KMS-11 (cell line): ENCODE measurements at regions not wholly inside any gene's neighbourhood (a gene's known extent, or its start where the extent isn't known, plus 50 kb on each side); places are given as distances from the start of the nearest gene placed in this dataset.

Experiments
- H2AFZ ChIP-seq: fragments of 200-600 bp; sonication (generic); 2 replicates; pipeline ENCODE4 v1.6.1; 2016; ENCODE audit warnings: antibody characterized with exemption, mixed run types, low read depth
- H3K27ac ChIP-seq: fragments of 200-600 bp; sonication (generic); 2 replicates; pipeline ENCODE4 v1.6.1; 2016; ENCODE audit warnings: mild to moderate bottlenecking, mixed run types
- H3K27me3 ChIP-seq: fragments of 200-600 bp; sonication (generic); 2 replicates; pipeline ENCODE4 v1.6.1; 2017; ENCODE audit warnings: mild to moderate bottlenecking, low read depth, mixed run types, moderate library complexity; ENCODE audit not compliant: insufficient read depth
- H3K36me3 ChIP-seq: fragments of 200-600 bp; sonication (generic); 2 replicates; pipeline ENCODE4 v1.6.1; 2017; ENCODE audit warnings: mild to moderate bottlenecking, mixed run types; ENCODE audit not compliant: insufficient read depth
- H3K4me1 ChIP-seq: fragments of 200-600 bp; sonication (generic); 2 replicates; pipeline ENCODE4 v1.6.1; 2016; ENCODE audit warnings: mild to moderate bottlenecking, low read depth, mixed run types; ENCODE audit not compliant: poor library complexity, severe bottlenecking
- H3K4me2 ChIP-seq: fragments of 200-600 bp; sonication (generic); 2 replicates; pipeline ENCODE4 v1.7.0; 2016; ENCODE audit warnings: mild to moderate bottlenecking, mixed run types
- H3K4me3 ChIP-seq: fragments of 200-600 bp; sonication (generic); IDR thresholded peaks from 2 replicates; pipeline ENCODE4 v1.6.1; 2017; ENCODE audit warnings: low read depth, low read length, mixed read lengths; ENCODE audit not compliant: insufficient read depth
- H3K79me2 ChIP-seq: fragments of 200-600 bp; sonication (generic); 2 replicates; pipeline ENCODE4 v1.6.1; 2016; ENCODE audit warnings: low read depth, mixed run types; ENCODE audit not compliant: insufficient read depth
- H3K9ac ChIP-seq: fragments of 200-600 bp; sonication (generic); 2 replicates; pipeline ENCODE4 v1.6.1; 2016; ENCODE audit warnings: mild to moderate bottlenecking, mixed run types
- H4K20me1 ChIP-seq: fragments of 200-600 bp; sonication (generic); 2 replicates; pipeline ENCODE4 v1.6.1; 2016; ENCODE audit warnings: mild to moderate bottlenecking, mixed run types; ENCODE audit not compliant: insufficient read depth
- TF ChIP-seq, protein P1 (sequence below): fragments of 200-600 bp; sonication (generic); conservative IDR thresholded peaks from 2 replicates; pipeline ENCODE4 v1.6.1; 2017; ENCODE audit warnings: low read depth, mild to moderate bottlenecking, antibody characterized with exemption, low read length, moderate library complexity, mixed read lengths

DNA sequence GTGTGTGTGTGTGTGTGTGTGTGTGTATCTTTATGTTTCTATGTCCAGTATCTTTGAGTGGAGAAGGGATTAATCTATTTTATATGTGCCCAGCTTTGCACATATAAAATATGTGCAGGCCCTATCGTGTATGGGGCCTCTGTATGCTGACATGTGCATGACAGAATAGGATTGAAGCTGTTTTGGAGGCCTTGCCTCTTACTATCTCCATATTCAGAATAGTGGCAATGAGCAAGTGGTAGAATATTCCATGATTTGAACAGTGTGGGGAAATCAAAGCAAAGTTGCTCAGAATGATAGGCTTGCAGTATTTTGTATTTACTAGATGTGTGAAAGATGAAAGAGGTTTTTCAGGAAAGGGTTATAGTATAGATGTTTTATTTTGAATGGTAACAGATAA is 480.8 kb downstream of the XIRP2 start:
- no peaks in the 10 kb centered on the region for H4K20me1 ChIP-seq
- TF ChIP-seq, protein P1, sequence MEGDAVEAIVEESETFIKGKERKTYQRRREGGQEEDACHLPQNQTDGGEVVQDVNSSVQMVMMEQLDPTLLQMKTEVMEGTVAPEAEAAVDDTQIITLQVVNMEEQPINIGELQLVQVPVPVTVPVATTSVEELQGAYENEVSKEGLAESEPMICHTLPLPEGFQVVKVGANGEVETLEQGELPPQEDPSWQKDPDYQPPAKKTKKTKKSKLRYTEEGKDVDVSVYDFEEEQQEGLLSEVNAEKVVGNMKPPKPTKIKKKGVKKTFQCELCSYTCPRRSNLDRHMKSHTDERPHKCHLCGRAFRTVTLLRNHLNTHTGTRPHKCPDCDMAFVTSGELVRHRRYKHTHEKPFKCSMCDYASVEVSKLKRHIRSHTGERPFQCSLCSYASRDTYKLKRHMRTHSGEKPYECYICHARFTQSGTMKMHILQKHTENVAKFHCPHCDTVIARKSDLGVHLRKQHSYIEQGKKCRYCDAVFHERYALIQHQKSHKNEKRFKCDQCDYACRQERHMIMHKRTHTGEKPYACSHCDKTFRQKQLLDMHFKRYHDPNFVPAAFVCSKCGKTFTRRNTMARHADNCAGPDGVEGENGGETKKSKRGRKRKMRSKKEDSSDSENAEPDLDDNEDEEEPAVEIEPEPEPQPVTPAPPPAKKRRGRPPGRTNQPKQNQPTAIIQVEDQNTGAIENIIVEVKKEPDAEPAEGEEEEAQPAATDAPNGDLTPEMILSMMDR, result no peak
- no peaks in the 10 kb centered on the region for H3K27me3 ChIP-seq
- H3K27ac ChIP-seq, result no peak overlapping the region
- H3K4me3 ChIP-seq, result no peak overlapping the region
- no peaks in the 10 kb centered on the region for H3K79me2 ChIP-seq
- no peak overlapping the region for H3K4me2 ChIP-seq
- no peak overlapping the region for H2AFZ ChIP-seq
- H3K4me1 ChIP-seq, result no peaks in the 10 kb centered on the region
- no peak overlapping the region for H3K9ac ChIP-seq
- H3K36me3 ChIP-seq, result no peaks in the 10 kb centered on the region

DNA sequence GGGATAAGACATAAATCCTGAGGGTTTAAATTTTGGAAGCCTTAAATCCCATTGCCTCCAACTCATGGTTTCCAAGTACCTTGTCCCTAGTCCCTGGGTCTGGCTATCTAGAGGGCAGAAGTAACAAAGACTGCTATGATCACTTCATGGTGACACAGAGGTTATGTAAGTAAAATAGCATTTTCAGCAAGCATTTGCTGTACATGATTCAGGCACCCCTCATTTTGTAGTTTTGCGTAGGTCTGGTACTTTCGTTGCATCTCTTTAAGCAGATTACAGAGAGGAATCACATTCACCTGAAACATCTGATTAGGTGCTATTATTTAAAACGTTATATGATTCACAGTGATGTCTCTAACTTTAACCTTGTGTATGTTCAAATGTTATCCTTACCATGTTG is 480.1 kb downstream of the XIRP2 start:
- no peak overlapping the region for H3K4me3 ChIP-seq
- no peak overlapping the region for H2AFZ ChIP-seq
- no peak overlapping the region for H3K9ac ChIP-seq
- H3K4me1 ChIP-seq, result no peaks in the 10 kb centered on the region
- no peaks in the 10 kb centered on the region for H3K27me3 ChIP-seq
- no peaks in the 10 kb centered on the region for H3K36me3 ChIP-seq
- TF ChIP-seq, protein P1, result no peak
- no peaks in the 10 kb centered on the region for H3K79me2 ChIP-seq
- no peak overlapping the region for H3K27ac ChIP-seq
- no peaks in the 10 kb centered on the region for H4K20me1 ChIP-seq
- H3K4me2 ChIP-seq, result no peak overlapping the region

DNA sequence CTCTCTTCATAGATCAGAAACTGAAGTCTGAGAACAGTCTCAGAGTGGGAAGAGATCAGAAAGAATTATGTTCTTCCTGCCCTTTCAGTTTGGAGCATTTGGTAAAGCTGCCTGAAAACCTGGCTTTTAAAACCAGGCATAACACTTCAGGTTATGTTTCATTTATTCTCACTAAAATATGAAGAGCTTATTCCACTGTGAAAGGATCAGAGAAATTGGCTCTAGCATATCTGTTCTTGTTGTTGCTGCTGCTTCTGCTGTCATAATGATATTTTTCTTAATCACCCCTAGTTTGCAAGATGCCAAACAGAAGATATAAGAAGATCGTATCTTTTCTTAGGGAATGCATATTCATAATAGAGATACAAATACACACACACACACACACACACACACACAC is 476.9 kb downstream of the XIRP2 start:
- TF ChIP-seq, protein P1, result no peak
- Histone ChIP-seq H3K9ac (no peak overlapping the region), H3K79me2 (no peaks in the 10 kb centered on the region), H2AFZ (no peak overlapping the region), H4K20me1 (no peaks in the 10 kb centered on the region), H3K36me3 (no peaks in the 10 kb centered on the region), H3K4me1 (no peaks in the 10 kb centered on the region), H3K27me3 (no peaks in the 10 kb centered on the region), H3K4me2 (no peak overlapping the region), H3K4me3 (no peak overlapping the region), H3K27ac (no peak overlapping the region)

DNA sequence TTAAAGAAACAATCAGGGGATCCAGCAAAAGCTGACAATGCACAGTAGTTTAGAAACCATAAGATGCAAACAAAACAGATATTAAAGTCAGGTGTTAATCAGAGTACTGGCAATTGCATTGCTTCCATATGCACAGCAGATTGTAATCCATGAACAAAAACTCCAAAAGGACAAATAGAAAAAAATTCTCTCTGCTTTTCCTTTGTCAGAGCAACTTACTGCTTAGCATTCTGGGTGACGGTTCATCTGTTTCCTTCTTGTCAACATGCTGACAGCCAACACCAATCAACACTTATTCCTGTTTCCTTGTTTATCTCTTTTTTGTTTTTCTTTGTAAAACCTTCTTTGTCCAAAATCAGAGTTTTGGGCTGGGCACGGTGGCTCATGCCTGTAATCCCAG is 473.1 kb downstream of the XIRP2 start:
- Histone ChIP-seq H3K4me2 (no peak overlapping the region), H3K4me1 (no peaks in the 10 kb centered on the region), H3K9ac (no peak overlapping the region)

More for the DNA sequence above, 473.1 kb downstream of the XIRP2 start:
- Histone ChIP-seq H3K36me3 (no peaks in the 10 kb centered on the region), H3K27ac (no peak overlapping the region), H3K4me3 (no peak overlapping the region), H3K79me2 (no peaks in the 10 kb centered on the region), H3K27me3 (no peaks in the 10 kb centered on the region), H2AFZ (no peak overlapping the region), H4K20me1 (no peaks in the 10 kb centered on the region)
- TF ChIP-seq, protein P1, result no peak
